Epithelial cell of esophagus (primary cell): ENCODE measurements at regions not wholly inside any gene's neighbourhood (a gene's known extent, or its start where the extent isn't known, plus 50 kb on each side); places are given as distances from the start of the nearest gene placed in this dataset.

ENCODE experiments used
- DNase-seq: peaks from one replicate; pipeline ENCODE4 v3.0.0; 2010; ENCODE audit warnings: low read depth
- H3K4me3 ChIP-seq: 2 replicates; pipeline ENCODE4 v1.5.1; 2011; ENCODE audit warnings: mild to moderate bottlenecking, low read length, control low read depth
- CTCF ChIP-seq: IDR thresholded peaks from 2 replicates; pipeline ENCODE4 v1.5.1; 2011; ENCODE audit warnings: low read depth, mild to moderate bottlenecking, low read length, control low read depth, inconsistent platforms; ENCODE audit not compliant: insufficient read depth; ENCODE audit errors: missing control alignments

GRCh38 chr13:60331249-60332012 is 65.6 kb upstream of the TDRD3 start:
- DNase-seq: no peak
- TF ChIP-seq CTCF: no peak
- H3K4me3 ChIP-seq: no peak overlapping the region

GRCh38 chr13:60332682-60333081 is 64.3 kb upstream of the TDRD3 start:
- H3K4me3 ChIP-seq: no peak overlapping the region
- no peak for DNase-seq
- TF ChIP-seq CTCF: no peak

GRCh38 chr13:60334310-60334709 is 62.7 kb upstream of the TDRD3 start:
- no peak for TF ChIP-seq CTCF
- no peak overlapping the region for H3K4me3 ChIP-seq
- no peak for DNase-seq

- no peak overlapping the region for H3K4me3 ChIP-seq
- no peak for TF ChIP-seq CTCF
- peak; percentile 20 for DNase-seq
Observed at GRCh38 chr13:60335531-60335930, 61.5 kb upstream of the TDRD3 start.

- no peak for TF ChIP-seq CTCF
- H3K4me3 ChIP-seq: no peak overlapping the region
- no peak for DNase-seq
Observed at GRCh38 chr13:60338754-60339153, 58.3 kb upstream of the TDRD3 start.

- H3K4me3 ChIP-seq: no peak overlapping the region
- no peak for DNase-seq
- no peak for TF ChIP-seq CTCF
Observed at GRCh38 chr13:60343978-60344377, 53.0 kb upstream of the TDRD3 start.

- DNase-seq: no peak
- H3K4me3 ChIP-seq: no peak overlapping the region
- TF ChIP-seq CTCF: no peak
Observed at GRCh38 chr13:60347174-60347573, 49.8 kb upstream of the TDRD3 start.
